Neutrophil (primary cell): ENCODE measurements at regions not wholly inside any gene's neighbourhood (a gene's known extent, or its start where the extent isn't known, plus 50 kb on each side); places are given as distances from the start of the nearest gene placed in this dataset.

ENCODE experiments used
- H3K27ac ChIP-seq: fragments of 200-600 bp; sonication (generic); 2 replicates; pipeline ENCODE4 v1.5.1; 2016; ENCODE audit warnings: mild to moderate bottlenecking, moderate library complexity
- H3K27me3 ChIP-seq: fragments of 200-600 bp; sonication (generic); 2 replicates; pipeline ENCODE4 v1.6.0; 2016; ENCODE audit warnings: mild to moderate bottlenecking
- H3K36me3 ChIP-seq: fragments of 200-600 bp; sonication (generic); 2 replicates; pipeline ENCODE4 v1.5.1; 2017
- H3K4me1 ChIP-seq, 2 experiments: fragments of 200-600 bp in 1 of 2; sonication (generic) in 1 of 2; 1 replicate in 1 of 2; 2 replicates in 1 of 2; pipeline versions ENCODE4 v1.5.1 to v1.6.1; 2013 to 2016; ENCODE audit warnings: low read depth in 1 of 2, low read length in 1 of 2, mild to moderate bottlenecking in 1 of 2, moderate library complexity in 1 of 2; ENCODE audit not compliant: control insufficient read depth in 1 of 2, insufficient read depth in 1 of 2
- H3K4me3 ChIP-seq, 2 experiments: fragments of 200-600 bp in 1 of 2; sonication (generic) in 1 of 2; 1 replicate in 1 of 2; 2 replicates in 1 of 2; pipeline ENCODE4 v1.5.1; 2013 to 2016; ENCODE audit warnings: low read depth in 1 of 2, low read length in 1 of 2, mild to moderate bottlenecking in 1 of 2, moderate library complexity in 1 of 2
- H3K9me3 ChIP-seq: fragments of 200-600 bp; sonication (generic); 2 replicates; pipeline ENCODE4 v1.5.1; 2016
- CTCF ChIP-seq: fragments of 200-600 bp; sonication (generic); IDR thresholded peaks from 2 replicates; pipeline ENCODE4 v1.5.1; 2016; ENCODE audit warnings: antibody characterized with exemption

DNA sequence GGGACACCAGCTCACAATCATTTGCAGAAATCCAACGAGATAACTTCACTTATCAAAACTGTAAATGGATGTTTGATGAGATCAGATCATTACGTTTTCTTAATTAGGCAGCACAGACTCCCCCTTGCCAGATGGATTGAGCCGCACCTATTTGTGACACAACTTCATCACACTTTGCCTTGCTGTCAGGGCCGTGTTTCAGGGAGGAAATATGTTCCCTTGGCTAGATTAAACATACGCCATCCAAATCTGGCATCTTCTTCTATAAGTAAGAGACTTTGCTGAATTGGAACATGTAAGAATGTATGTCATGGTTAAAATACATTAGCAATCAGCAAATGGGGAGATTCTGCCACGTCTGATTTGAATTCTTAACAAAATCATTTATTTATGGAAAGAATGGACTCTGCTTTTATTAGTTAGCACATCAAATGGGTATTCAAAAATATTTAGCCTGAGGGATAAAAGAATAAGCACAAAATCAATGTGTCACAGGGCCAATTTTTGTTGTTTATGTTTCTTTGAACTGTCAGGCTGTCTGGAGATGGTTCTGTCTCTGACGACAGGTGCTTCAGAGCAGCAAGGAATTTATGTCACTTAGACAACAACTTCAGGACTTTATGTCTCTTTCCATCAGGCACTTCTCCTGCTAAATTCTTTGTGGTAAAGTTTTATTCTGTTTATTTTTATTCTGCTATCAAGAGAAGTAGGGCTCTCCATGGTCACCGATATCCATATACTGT, 326.1 kb upstream of the NCAM1 start:
- Histone ChIP-seq H3K36me3 (no peaks in the 10 kb centered on the region), H3K27ac (no peak overlapping the region), H3K4me1 (no peaks in the 10 kb centered on the region), H3K9me3 (no peaks in the 10 kb centered on the region), H3K27me3 (peaks cover 18% of the 10 kb centered on the region), H3K4me3 (no peak overlapping the region)
- no peak for TF ChIP-seq CTCF

DNA sequence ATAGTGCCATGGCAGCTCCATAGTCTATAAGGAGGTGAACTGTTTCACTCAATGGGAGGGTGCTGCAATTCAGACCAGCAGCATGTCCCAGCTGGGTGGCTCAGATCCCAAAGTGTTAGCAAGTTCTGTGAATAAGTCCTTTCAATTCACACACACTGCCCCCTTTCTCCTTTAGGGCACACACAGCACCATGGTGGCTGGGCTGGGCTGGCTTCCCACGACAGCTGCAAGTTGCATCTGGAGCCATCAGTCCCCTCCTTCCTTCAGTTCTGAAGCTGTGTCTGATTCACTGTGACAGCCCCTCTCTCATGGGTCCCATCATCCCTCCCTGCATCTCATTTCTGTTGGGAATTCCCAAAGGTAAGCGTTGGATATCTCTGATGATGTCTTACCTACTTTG, 324.1 kb upstream of the NCAM1 start:
- Histone ChIP-seq H3K27ac (no peak overlapping the region), H3K36me3 (no peaks in the 10 kb centered on the region), H3K9me3 (no peaks in the 10 kb centered on the region), H3K4me1 (no peaks in the 10 kb centered on the region), H3K4me3 (no peak overlapping the region), H3K27me3 (peaks cover 18% of the 10 kb centered on the region)
- TF ChIP-seq CTCF: no peak

DNA sequence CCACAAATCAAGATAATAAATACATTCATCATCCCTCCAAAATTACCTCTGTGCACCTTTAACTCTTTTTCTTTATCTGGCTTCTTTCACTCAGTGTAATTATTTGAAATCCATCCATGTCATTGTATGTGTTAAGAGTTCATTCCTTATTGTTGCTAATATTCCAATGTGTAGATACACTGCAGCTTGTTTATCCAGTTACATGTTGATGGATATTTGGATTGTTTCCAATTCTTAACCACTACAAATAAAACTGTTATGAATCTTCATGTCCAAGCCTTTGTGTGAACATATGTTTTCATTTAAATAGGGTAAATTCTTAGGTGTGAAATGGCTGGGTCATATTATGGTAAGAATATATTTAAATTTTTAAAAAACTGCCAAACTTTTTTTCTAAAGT, 323.3 kb upstream of the NCAM1 start:
- no peak for TF ChIP-seq CTCF
- H3K4me3 ChIP-seq: no peak overlapping the region
- peaks cover 17% of the 10 kb centered on the region for H3K27me3 ChIP-seq
- no peaks in the 10 kb centered on the region for H3K9me3 ChIP-seq
- no peaks in the 10 kb centered on the region for H3K4me1 ChIP-seq
- H3K36me3 ChIP-seq: no peaks in the 10 kb centered on the region
- no peak overlapping the region for H3K27ac ChIP-seq

GRCh38 chr11:112639469-112639868, 321.8 kb upstream of the NCAM1 start:
- Histone ChIP-seq H3K9me3 (no peaks in the 10 kb centered on the region), H3K27ac (no peak overlapping the region), H3K27me3 (peaks cover 6% of the 10 kb centered on the region), H3K4me3 (no peak overlapping the region), H3K4me1 (no peaks in the 10 kb centered on the region), H3K36me3 (no peaks in the 10 kb centered on the region)
- no peak for TF ChIP-seq CTCF

DNA sequence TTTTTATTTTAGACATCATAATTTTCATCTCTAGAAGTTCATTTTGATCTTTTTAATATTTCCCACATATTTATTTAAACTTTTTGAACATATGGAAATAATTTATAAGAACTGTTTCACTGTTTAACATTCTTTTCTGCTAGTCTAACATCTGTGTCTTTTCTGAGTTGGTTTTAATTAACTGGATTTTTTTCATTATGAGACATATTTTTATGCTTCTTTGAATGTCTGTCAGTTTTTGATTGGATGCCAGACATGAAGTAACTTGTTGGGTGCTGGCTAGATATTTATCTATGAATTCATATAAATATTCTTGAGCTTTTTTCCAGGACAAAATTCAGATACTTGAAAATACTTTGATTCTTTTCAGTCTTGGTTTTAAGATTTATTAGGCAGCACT, 317.8 kb upstream of the NCAM1 start:
- Histone ChIP-seq H3K4me3 (no peak overlapping the region), H3K36me3 (no peaks in the 10 kb centered on the region)

More for the DNA sequence above, 317.8 kb upstream of the NCAM1 start:
- Histone ChIP-seq H3K27me3 (no peaks in the 10 kb centered on the region), H3K27ac (no peak overlapping the region), H3K4me1 (no peaks in the 10 kb centered on the region), H3K9me3 (no peaks in the 10 kb centered on the region)
- TF ChIP-seq CTCF: no peak
